ENCODE measurements at regions not wholly inside any gene's neighbourhood (a gene's known extent, or its start where the extent isn't known, plus 50 kb on each side); places are given as distances from the start of the nearest gene placed in this dataset.

- H3F3A ChIP-seq (replicated peaks; ENCODE audit: low read depth): no peaks in the 10 kb centered on the region
- H3K9me3 Mint-ChIP-seq: peaks cover 98% of the 10 kb centered on the region
- ATAC-seq (no peak), DNase-seq (ENCODE audit: low spot score) (no peak)
- H3K4me2 ChIP-seq: no peak overlapping the region
- no peaks in the 10 kb centered on the region for H3K4me1 ChIP-seq (ENCODE audit: insufficient read depth)
- no peaks in the 10 kb centered on the region for H4K20me1 ChIP-seq (replicated peaks; ENCODE audit: insufficient read depth)
- no peaks in the 10 kb centered on the region for H3K27me3 ChIP-seq (ENCODE audit: insufficient read depth)
- no peak overlapping the region for H3K27ac ChIP-seq (ENCODE audit: low read depth)
- no peak overlapping the region for H2AFZ ChIP-seq
- H3K36me3 ChIP-seq (ENCODE audit: insufficient read depth): no peaks in the 10 kb centered on the region
- no peak overlapping the region for H3K4me3 ChIP-seq
- H3K27ac Mint-ChIP-seq: no peak overlapping the region
- H3K4me1 Mint-ChIP-seq: no peaks in the 10 kb centered on the region
- H3K36me3 Mint-ChIP-seq (ENCODE audit: low read depth): peaks cover 47% of the 10 kb centered on the region
- no peak for TF ChIP-seq ZNF331 (CRISPR knock-in tag; IDR thresholded peaks at IDR 0.05; ENCODE audit: low read depth)
- no peak for TF ChIP-seq ZNF114 (CRISPR knock-in tag; IDR thresholded peaks at IDR 0.05)
- TF ChIP-seq CREB1 (CRISPR knock-in tag; IDR thresholded peaks at IDR 0.05; ENCODE audit: low read depth): no peak
- no peak for TF ChIP-seq NANOG (IDR thresholded peaks at IDR 0.05; ENCODE audit: borderline replicate concordance)
- TF ChIP-seq STAT1 (IDR thresholded peaks at IDR 0.05; ENCODE audit: unreplicated experiment): no peak
- TF ChIP-seq ETS1 (IDR thresholded peaks at IDR 0.05): no peak
- no peak for TF ChIP-seq EZH2 (IDR thresholded peaks at IDR 0.05; ENCODE audit: low read depth, unreplicated experiment)
- TF ChIP-seq, protein P1, sequence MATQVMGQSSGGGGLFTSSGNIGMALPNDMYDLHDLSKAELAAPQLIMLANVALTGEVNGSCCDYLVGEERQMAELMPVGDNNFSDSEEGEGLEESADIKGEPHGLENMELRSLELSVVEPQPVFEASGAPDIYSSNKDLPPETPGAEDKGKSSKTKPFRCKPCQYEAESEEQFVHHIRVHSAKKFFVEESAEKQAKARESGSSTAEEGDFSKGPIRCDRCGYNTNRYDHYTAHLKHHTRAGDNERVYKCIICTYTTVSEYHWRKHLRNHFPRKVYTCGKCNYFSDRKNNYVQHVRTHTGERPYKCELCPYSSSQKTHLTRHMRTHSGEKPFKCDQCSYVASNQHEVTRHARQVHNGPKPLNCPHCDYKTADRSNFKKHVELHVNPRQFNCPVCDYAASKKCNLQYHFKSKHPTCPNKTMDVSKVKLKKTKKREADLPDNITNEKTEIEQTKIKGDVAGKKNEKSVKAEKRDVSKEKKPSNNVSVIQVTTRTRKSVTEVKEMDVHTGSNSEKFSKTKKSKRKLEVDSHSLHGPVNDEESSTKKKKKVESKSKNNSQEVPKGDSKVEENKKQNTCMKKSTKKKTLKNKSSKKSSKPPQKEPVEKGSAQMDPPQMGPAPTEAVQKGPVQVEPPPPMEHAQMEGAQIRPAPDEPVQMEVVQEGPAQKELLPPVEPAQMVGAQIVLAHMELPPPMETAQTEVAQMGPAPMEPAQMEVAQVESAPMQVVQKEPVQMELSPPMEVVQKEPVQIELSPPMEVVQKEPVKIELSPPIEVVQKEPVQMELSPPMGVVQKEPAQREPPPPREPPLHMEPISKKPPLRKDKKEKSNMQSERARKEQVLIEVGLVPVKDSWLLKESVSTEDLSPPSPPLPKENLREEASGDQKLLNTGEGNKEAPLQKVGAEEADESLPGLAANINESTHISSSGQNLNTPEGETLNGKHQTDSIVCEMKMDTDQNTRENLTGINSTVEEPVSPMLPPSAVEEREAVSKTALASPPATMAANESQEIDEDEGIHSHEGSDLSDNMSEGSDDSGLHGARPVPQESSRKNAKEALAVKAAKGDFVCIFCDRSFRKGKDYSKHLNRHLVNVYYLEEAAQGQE (IDR thresholded peaks at IDR 0.05; ENCODE audit: unreplicated experiment): no peak
- no peak for TF ChIP-seq POLR2AphosphoS5 (IDR thresholded peaks at IDR 0.05; ENCODE audit: low read depth)
- TF ChIP-seq JUNB (IDR thresholded peaks at IDR 0.05; ENCODE audit: unreplicated experiment): no peak
- TF ChIP-seq, protein P2, sequence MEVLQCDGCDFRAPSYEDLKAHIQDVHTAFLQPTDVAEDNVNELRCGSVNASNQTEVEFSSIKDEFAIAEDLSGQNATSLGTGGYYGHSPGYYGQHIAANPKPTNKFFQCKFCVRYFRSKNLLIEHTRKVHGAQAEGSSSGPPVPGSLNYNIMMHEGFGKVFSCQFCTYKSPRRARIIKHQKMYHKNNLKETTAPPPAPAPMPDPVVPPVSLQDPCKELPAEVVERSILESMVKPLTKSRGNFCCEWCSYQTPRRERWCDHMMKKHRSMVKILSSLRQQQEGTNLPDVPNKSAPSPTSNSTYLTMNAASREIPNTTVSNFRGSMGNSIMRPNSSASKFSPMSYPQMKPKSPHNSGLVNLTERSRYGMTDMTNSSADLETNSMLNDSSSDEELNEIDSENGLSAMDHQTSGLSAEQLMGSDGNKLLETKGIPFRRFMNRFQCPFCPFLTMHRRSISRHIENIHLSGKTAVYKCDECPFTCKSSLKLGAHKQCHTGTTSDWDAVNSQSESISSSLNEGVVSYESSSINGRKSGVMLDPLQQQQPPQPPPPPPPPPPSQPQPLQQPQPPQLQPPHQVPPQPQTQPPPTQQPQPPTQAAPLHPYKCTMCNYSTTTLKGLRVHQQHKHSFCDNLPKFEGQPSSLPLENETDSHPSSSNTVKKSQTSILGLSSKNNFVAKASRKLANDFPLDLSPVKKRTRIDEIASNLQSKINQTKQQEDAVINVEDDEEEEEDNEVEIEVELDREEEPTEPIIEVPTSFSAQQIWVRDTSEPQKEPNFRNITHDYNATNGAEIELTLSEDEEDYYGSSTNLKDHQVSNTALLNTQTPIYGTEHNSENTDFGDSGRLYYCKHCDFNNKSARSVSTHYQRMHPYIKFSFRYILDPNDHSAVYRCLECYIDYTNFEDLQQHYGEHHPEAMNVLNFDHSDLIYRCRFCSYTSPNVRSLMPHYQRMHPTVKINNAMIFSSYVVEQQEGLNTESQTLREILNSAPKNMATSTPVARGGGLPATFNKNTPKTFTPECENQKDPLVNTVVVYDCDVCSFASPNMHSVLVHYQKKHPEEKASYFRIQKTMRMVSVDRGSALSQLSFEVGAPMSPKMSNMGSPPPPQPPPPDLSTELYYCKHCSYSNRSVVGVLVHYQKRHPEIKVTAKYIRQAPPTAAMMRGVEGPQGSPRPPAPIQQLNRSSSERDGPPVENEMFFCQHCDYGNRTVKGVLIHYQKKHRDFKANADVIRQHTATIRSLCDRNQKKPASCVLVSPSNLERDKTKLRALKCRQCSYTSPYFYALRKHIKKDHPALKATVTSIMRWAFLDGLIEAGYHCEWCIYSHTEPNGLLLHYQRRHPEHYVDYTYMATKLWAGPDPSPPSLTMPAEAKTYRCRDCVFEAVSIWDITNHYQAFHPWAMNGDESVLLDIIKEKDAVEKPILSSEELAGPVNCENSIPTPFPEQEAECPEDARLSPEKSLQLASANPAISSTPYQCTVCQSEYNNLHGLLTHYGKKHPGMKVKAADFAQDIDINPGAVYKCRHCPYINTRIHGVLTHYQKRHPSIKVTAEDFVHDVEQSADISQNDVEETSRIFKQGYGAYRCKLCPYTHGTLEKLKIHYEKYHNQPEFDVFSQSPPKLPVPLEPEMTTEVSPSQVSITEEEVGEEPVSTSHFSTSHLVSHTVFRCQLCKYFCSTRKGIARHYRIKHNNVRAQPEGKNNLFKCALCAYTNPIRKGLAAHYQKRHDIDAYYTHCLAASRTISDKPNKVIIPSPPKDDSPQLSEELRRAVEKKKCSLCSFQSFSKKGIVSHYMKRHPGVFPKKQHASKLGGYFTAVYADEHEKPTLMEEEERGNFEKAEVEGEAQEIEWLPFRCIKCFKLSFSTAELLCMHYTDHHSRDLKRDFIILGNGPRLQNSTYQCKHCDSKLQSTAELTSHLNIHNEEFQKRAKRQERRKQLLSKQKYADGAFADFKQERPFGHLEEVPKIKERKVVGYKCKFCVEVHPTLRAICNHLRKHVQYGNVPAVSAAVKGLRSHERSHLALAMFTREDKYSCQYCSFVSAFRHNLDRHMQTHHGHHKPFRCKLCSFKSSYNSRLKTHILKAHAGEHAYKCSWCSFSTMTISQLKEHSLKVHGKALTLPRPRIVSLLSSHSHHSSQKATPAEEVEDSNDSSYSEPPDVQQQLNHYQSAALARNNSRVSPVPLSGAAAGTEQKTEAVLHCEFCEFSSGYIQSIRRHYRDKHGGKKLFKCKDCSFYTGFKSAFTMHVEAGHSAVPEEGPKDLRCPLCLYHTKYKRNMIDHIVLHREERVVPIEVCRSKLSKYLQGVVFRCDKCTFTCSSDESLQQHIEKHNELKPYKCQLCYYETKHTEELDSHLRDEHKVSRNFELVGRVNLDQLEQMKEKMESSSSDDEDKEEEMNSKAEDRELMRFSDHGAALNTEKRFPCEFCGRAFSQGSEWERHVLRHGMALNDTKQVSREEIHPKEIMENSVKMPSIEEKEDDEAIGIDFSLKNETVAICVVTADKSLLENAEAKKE (CRISPR knock-in tag; IDR thresholded peaks at IDR 0.05): no peak
- no peak for TF ChIP-seq EZH2phosphoT487 (IDR thresholded peaks at IDR 0.05; ENCODE audit: unreplicated experiment)
- TF ChIP-seq, protein P3, sequence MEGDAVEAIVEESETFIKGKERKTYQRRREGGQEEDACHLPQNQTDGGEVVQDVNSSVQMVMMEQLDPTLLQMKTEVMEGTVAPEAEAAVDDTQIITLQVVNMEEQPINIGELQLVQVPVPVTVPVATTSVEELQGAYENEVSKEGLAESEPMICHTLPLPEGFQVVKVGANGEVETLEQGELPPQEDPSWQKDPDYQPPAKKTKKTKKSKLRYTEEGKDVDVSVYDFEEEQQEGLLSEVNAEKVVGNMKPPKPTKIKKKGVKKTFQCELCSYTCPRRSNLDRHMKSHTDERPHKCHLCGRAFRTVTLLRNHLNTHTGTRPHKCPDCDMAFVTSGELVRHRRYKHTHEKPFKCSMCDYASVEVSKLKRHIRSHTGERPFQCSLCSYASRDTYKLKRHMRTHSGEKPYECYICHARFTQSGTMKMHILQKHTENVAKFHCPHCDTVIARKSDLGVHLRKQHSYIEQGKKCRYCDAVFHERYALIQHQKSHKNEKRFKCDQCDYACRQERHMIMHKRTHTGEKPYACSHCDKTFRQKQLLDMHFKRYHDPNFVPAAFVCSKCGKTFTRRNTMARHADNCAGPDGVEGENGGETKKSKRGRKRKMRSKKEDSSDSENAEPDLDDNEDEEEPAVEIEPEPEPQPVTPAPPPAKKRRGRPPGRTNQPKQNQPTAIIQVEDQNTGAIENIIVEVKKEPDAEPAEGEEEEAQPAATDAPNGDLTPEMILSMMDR (conservative IDR thresholded peaks at IDR 0.05; ENCODE audit: low read depth in 2 of 2): no peak
- H3K79me2 ChIP-seq (replicated peaks; ENCODE audit: insufficient read depth): no peaks in the 10 kb centered on the region
- H3K27me3 Mint-ChIP-seq (ENCODE audit: insufficient read depth, low read depth, poor library complexity): peaks cover 5% of the 10 kb centered on the region
- H3K9me2 ChIP-seq (ENCODE audit: insufficient read depth): no peaks in the 10 kb centered on the region
- H3K4me3 Mint-ChIP-seq: no peak overlapping the region
Measured at GRCh38 chr7:68205826-68206225, 1209.2 kb downstream of the TYW1 start.
